ENCODE measurements at regions not wholly inside any gene's neighbourhood (a gene's known extent, or its start where the extent isn't known, plus 50 kb on each side); places are given as distances from the start of the nearest gene placed in this dataset.

- TF ChIP-seq POLR2AphosphoS5 (IDR thresholded peaks at IDR 0.05; ENCODE audit: insufficient read depth in 1 of 2, low read depth in 1 of 2): no peak
- no peak for TF ChIP-seq CTCF (IDR thresholded peaks at IDR 0.05)
- TF ChIP-seq POLR2A (IDR thresholded peaks at IDR 0.05): no peak
Measured at GRCh38 chr13:105703843-105704242, 831.6 kb downstream of the EFNB2 start.

All from vagina (tissue), 2 donors.